EL (cell line): ENCODE measurements at regions not wholly inside any gene's neighbourhood (a gene's known extent, or its start where the extent isn't known, plus 50 kb on each side); places are given as distances from the start of the nearest gene placed in this dataset.

Source experiments
- DNase-seq: peaks from one replicate; pipeline ENCODE4 v3.0.0-alpha.2; 2016

DNA sequence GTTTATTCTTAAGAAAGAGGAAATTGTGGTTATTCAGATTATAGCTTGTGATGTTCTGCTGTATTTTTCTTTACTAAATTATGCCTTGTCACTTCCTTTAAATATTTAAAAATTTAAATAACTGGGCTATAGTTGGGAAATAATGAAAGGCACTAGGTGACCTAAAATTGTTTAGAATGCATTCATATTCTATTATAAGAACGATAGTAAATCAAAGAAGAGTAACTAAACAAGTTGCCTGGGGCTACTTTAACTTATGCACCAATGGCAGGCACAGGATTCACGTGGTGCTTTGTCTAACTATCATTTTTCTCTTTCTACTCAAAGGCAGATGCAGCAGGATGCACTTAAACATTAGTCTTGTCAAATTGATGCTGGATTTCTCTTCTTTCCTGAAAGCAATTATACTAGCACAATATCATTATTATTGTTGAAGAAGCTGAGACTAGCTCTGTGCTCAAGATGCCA is 190.7 kb upstream of the PPFIA2 start:
- no peak for DNase-seq

DNA sequence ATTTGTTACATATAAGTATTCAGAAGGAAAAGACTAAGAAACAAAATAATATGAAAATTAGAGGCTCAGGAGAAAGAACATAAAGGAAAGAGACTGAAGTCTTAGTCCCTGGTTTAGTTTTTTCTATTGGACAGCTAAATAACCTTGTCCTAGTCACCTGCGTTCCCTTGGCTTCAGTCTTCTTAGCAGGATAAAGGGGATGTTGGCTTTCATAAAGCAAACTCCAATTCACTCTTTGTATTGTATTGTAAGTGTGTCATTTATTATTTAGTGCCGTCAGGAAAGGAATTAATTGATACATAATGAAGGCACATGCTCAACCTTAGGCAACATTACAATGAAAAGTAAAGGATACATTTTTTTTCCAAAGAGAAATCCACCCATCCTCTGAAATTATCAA is 190.3 kb upstream of the PPFIA2 start:
- DNase-seq, result no peak

DNA sequence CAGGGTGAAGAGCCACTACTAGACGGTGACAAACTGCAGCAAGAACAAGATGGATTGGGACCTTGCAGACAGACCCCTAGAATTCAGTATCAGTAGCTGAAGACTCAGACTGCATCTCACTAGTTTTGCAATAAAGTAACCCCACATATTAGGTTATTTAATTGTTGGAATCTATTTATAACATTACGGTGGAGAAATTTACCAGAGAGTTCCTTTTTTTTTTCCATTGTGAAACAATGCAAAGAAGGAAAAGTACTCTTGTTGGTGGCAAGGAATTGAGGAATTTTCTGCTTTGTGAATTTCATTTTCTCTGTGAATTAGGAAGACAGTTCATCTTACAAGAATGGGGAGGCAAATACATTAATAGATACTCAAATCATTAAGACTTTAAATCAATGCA is 185.7 kb upstream of the PPFIA2 start:
- DNase-seq, result no peak

DNA sequence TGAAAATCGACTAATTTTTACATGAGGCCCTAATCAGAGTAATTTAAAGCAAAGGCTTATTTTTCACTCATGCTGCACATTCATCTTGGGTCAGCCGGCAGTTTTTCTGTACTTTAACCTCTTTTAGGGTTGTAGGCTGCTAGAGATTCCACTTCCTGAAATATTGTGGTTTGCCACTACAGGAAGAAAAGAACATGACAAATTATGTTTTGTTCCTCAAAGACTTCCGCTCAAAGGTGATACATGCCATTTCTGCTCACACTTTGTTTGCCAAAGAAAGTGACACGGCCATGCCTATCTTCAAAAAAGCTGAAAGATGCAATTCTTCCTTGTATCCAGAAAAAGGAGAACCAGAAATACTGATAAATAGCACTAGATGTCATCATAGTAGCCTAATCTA is 183.4 kb upstream of the PPFIA2 start:
- DNase-seq, result no peak

DNA sequence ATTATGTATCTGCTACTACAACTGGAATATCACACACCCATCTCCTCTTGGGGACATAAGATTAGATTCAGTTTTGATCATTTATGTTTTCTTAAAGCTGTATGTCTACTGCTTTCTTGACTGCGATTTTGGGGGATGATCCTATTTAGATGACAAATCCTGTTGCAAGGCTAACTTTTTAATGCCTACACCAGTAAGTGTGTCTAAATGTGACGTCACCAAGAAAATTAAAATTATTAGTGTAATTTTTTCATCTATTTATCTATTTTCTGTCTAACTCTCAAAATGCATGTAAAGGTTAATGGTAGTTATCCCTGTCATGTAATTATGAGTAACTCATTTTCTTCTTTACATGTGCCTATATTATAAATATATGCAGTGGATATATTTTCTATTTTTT is 170.9 kb upstream of the PPFIA2 start:
- DNase-seq, result no peak

DNA sequence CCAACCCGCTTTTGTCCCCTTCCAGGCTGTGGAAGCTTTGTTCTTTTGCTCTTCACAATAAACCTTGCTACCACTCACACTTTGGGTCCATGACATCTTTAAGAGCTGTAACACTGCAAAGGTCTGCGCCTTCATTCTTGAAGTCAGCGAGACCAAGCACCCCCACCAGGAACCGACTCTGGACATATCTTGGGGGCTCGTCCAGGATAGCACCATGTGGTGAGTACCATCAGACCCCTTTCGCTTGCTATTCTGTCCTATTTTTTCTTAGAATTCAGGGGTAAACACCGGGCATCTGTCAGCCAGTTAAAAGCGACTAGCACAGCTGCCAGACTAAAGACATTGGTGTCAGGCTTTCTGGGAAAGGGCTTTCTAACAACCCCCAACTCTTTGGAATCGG is 137.6 kb upstream of the PPFIA2 start:
- no peak for DNase-seq

DNA sequence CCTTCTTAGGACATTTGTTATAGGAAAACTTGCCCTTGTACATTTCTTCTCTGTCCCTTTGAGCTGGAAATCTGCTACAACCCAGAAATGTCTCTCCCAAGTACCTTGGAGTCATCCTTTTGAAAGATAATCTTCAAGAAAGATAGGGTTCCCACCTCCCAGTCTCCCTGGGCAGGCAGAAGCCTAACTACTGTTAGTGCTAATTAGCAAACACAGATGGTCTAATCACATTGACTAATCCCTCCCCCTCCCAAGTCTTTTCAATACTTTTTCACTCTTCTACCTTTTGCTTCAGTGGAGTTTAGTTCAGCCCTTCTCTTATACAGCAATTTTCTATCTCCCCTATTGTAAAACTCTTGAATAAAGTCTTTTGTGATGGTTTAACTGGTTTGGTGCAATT is 129.8 kb upstream of the PPFIA2 start:
- DNase-seq, result no peak

DNA sequence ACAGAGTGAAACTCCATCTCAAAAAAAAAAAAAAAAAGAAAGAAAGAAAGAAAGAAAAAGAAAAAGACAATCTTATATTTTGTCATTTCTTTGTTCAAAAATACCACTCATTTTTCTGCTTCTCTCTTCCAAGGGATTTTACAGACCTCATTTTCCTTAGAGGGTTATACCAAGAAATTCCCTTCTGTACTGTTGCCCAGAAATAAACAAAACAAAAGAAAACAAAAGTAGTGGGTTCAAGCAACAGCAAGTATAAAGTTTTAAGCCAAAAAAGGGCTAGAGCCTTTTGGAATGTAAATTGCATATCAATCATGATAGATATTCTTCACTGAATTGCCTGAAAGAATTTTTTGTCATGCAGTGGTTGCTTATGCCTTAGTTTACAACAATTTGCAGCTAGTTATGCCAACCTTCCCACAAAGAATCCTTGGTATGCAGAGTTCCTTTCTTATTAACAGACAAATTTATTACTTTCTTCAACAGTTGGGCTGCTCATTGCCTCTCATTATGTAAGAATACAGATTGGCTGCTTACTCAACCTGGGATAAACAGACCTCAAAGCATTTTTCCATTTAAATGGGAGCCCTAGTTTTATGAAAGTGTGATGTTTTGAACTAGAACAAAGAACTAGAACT is 129.1 kb upstream of the PPFIA2 start:
- DNase-seq, result no peak

DNA sequence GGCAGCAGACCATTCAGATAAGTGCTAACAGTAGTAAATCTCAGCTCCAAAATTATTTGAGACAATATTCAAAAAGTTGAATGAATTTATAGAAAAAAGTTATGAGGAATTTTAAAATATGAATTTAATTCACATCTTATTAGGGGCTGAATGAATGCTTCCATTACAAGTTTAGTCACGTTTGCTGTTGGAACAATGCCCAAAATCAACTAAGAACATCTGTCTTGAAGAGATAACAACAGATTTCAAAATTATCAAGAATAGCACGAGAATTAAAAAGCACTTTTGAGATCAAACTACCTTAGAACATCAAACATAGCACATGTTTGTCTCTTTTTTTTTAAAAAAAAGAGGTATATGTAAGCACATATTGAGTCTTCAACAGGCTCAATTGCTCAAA is 115.4 kb upstream of the PPFIA2 start:
- DNase-seq, result no peak

DNA sequence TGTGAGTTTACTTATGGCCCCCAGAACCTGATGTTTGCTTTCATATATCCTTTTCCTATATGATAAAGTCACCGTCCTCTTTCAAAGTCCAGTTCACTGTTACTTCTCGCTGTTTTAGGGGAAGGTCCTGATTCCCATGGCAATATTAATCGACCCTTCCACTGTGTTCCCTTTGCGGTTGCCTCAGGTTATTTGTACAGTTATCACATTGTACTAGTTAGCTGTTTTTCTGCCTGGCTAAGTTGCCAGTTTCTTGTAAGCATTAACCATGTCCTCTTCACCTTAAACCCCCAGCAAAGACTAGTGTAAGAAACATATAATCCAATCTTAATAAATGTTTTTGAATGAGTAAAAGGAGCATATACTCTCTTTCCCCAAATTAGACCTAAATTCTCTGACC is 115.0 kb upstream of the PPFIA2 start:
- no peak for DNase-seq

DNA sequence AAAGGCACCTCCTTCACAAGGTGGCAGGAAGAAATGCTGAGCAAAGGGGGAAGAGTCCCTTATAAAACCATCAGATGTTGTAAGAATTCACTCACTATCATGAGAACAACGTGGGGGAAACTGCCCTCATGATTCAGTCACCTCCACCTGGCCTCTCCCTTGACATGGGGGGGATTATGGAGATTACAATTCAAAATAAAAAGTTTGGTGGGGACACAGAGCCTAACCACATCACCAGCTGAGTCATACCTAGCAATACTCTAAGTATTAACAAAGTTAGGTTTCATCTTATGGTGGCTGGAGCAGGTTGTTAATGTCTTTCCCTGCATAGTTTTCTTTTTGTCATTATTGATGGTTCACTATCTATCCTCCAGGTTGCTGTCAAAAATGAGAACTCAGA is 113.2 kb upstream of the PPFIA2 start:
- no peak for DNase-seq

DNA sequence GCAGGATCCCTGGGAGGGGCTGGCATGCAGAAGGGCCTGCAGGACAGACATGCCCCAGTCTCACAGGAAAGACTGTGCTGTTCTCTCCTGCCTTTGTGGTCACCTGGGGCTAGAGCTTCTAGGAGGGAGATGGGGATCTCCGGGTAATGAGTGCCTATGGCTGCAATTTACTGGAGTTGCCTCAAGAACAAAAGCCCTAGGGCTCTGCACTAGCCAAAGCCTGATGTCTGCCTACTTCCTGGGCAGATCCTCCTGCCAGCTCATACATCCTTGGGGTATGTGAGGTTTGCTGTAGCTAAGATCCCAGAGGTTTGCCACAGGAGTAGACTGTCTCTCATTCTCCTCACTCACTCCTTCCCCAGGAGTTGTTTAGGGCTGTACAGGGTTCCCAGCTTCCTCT is 106.9 kb upstream of the PPFIA2 start:
- DNase-seq, result no peak

DNA sequence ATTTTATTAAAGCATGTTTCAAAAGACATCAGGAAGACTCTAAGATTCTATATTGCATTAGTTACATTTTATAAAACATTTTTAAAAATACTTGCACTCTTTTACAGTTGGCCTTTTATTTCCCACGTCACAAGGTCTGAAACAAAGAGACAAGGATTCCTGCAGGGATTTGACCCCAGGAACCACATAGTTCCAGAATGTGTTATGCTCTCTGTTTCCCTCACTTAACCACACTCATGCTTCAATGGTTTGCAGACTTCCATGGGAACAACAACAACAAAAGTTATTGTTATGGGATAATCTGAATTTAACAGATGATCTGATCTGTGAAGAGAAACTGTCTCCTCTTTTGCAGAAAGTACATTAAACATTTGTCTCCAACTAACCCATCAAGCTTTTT is 104.3 kb upstream of the PPFIA2 start:
- no peak for DNase-seq

DNA sequence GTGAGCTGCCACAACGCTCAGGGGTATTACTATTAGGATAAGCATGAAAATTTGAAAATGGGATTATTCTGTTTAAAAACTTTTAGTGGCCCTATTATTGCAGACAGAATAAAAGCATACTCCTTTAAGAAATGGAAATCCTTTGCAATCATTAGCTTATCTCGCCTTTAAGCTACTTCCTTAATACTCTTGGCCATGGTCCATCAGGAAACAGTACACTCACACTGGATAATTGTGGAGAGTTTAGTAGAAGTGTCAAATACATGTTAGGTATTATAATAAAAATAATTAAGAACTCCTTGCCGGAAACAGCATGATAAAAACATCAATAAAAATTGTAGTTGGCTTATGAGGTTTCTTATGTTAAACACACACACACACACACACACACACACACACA is 100.4 kb upstream of the PPFIA2 start:
- no peak for DNase-seq

DNA sequence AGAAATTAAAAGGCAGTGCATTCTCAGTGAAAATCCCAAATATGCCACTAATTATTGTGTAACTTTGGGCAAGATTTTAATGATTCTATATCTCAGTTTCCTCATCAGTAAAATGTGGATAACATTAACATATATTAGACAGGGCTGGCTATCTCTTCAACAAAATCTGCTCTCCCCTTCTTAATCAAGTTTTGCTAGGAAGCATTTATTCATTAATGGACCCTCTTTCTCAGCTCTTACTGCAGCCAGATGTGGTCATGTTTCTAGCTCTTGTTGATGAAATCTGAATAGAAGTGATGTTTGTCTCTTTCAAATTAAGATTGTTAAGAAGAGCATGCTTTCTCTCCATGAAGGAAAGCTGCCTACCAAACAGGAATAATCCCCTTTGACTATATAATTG is 84.4 kb upstream of the PPFIA2 start:
- no peak for DNase-seq

DNA sequence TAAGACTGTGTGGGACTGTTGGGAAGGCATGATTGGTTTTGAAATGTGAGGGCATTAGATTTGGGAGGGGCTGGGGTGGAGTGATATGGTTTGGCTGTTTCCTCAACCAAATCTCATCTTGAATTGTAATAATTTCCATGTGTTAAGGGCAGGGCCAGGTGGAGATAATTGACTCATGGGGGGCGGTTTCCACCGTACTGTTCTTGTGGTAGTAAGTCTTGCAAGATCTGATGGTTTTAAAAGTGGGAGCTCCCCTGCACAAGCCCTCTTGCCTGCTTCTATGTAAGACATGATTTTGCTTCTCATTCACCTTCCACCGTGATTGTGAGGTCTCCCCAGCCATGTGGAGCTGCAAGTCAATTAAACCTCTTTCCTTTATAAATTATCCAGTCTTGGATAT is 76.6 kb upstream of the PPFIA2 start:
- no peak for DNase-seq

DNA sequence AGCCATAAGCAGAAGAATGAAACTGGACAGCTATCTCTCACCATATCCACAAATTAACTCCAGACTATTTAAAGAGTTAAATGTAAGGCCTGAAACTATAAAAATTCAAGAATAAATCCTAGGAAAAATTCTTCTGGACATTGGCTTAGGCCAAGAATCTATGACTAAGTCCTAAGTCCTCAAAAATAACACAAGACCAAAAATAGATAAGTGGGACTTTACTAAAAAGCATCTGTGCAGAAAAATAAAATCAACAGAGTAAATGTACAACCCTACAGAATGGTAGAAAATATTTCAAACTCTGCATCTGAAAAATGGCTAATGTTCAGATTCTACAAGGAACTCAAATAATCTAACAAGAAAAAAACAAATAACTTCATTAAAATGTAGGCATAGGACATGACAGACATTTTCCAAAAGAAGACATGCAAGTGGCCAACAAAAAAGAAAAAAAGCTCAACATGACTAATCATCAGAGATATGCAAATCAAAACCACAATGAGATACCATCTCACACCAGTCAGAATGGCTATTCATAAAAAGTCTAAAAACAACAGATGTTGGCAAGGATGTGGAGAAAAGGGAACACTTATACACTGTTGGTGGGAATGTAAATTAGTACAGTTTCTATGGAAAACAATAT is 61.0 kb upstream of the PPFIA2 start:
- DNase-seq, result no peak

DNA sequence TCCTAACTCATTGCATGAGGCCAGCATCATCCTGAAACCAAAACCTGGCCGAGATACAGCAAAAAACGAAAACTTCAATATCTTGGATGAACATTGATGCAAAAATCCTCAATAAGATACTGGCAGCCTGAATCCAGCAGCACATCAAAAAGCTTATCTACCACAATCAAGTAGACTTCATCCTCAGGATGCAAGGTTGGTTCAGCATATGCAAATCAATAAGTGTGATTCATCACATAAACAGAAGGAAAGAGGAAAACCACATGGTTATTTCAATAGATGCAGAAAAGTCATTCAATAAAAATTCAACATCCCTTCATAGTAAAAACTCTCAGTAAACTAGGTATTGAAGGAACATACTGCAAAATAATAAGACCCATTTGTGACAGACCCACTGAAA is 56.5 kb upstream of the PPFIA2 start:
- DNase-seq, result no peak

DNA sequence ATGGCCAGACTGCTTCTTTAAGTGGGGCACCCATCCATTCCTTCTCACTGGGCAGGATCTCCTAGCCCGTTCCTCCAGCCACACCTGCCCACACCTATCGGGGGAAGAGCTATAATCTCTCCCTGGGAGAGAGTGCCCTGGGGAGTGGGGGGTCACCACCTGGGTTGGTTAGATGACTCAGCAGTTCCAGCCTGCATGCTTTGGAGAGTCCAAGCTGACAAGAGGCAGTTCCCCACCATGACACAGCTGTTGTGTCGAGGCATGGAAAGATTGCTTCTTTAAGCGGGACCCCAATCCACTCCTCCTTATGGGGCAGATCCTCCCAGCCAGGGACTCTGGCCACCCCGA is 52.6 kb upstream of the PPFIA2 start:
- DNase-seq, result no peak

DNA sequence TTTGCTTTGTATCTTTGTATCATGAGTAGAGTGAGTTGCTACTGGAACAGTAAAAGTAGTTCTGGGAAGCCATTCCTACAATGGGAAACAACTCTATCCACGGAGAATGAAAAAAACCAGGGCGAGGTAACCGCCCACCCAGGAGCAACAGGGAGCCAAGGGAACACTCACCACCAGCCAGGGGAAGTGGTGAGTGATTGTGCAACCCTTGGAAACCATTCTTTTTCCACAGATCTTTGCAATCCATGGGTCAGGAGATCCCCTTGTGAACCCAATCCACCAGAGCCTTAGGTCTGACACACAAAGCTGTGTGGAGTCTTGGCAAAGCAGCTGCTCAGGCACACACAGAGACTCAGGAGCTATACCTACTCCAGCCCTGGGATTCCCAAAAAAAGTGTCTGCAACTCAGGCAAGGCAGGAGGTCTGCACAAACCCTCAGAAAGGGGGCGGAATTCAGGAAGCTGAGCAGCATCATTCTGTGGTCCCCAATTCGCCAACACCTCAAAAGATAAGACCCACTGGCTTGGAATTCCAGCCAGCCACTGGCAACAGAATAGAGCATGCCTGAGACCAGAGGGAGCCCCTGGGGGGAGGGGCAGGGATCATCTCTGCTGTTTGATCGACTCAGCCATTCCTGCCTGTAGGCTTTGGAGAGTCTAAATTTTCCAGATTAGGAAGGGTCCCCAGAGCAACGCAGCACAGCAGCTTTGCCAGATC is 52.1 kb upstream of the PPFIA2 start:
- no peak for DNase-seq

DNA sequence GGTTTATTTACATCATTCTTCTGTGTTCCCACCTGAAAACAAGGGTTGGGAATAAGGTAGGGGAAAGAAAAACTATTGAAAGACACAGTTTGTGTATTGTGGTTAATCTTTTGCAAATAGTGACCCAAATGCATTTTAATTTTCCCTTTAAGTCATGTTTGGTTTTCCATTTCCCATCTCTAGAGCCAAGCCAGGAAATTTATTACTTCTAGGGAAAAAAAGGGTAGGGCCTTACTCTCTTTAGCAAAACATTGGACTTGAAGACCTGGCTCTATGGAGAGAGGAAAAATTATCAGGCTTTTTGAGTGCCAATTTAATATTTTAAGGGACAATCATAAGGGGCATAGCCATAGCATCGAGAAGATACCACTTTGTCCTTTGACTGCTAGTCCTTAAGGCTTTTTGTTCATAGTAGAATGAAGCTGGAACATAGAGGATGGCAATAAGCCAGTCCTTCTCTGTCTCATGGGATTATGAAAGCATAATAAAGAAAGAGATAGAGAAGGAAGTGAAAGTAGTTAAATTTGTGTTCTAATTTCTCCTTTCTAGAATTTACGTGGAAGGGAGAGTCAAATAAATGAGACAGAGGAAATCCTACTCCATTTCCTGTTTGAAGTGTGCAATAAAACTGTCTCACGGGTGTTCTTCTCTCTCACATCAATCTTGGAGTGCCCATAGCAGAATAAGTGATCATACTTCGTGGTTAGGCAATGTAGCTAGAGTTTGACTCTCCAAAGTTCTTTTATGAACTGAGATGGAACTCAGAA is 50.9 kb upstream of the PPFIA2 start:
- DNase-seq, result no peak

DNA sequence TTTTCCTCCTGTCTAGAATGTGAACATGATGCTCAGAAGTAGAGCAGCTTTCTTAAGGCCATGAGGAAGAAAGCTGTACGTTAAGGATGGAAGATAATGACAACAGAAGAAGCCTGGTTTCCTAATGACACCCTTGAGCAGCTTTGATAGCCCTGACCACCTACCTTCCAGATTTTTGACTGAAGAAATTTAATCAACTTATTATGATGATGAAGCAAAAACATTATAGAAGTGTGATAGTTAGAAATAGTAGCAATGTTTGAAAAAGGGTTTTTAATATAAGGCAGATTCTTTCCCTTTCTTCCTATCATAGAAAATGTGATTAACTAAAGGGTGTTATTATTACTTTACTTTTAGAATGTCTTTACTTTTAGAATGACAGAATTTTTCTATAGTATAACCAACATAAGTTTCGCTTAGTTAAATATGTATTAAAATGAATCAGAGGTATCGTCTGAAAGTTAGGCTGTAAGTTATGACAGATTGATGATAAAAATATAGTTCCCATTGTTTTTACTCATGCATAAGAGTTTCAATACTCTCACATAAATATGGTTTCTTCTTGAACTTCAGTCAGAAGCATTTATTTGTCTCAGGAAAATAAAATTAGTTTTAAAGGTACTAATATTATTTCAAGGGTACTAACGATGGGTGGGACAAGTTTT is 50.1 kb upstream of the PPFIA2 start:
- no peak for DNase-seq
